ENCODE measurements at regions not wholly inside any gene's neighbourhood (a gene's known extent, or its start where the extent isn't known, plus 50 kb on each side); places are given as distances from the start of the nearest gene placed in this dataset.
A peak's percentile ranks its signal among the peaks of the same experiment; 100 is the strongest.
"Not testable (repeated sequence)": the region's sequence is repeated elsewhere in the genome, so short reads cannot be mapped to it uniquely, and the experiment has no call there.

DNA sequence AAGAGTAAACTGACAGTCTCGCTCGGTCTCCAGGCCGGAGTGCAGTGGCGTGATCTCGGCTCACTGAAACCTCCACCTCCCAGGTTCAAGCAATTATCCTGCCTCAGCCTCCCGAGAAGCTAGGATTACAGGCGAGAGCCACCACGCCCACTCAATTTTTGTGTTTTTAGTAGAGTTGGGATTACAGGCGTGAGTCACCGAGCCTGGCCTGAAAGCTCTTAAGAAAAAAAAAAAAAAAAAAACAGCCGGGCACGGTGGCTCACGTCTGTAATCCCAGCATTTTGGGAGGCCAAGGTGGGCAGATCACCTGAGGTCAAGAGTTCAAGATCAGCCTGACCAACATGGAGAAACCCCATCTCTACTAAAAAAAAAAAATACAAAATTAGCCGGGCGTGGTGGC is 55.3 kb upstream of the THOC2 start:
- H3K36me3 Mint-ChIP-seq (ENCODE audit: low read depth); H3K27me3 Mint-ChIP-seq (ENCODE audit: low read depth); POLR2A ChIA-PET; H3K4me3 Mint-ChIP-seq; H3K4me1 Mint-ChIP-seq (ENCODE audit: low read depth); ATAC-seq; H3K9me3 Mint-ChIP-seq (ENCODE audit: insufficient read depth); DNase-seq; H3K27ac Mint-ChIP-seq: not testable (repeated sequence)
- CTCF ChIA-PET: interaction anchor here (1.9 kb wide), 1 partner anchor 10 kb away, joined by 5 read pairs; no protein-coding TSS in a partner anchor

DNA sequence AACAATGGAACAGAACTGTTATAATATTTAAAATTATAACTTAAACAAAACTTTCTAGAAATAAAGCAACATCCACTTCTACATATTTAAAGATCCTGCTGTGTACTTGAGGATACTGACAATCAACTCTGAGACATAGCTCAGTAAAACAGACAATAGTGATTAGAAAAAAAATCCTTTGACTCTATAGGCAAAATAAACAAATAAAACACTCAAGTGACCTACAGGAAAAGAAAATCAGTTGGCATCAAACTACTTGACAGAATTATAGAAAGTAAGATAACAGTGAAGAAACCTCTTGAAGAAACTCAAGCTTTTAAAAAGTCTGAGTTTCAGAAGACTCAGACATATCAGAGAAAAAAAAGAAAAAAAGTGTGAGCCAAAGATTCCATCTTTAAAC is 55.9 kb upstream of the THOC2 start:
- H3K27ac Mint-ChIP-seq: no peak overlapping the region
- H3K27me3 Mint-ChIP-seq (ENCODE audit: low read depth): no peaks in the 10 kb centered on the region
- DNase-seq: no peak
- H3K36me3 Mint-ChIP-seq (ENCODE audit: low read depth): no peaks in the 10 kb centered on the region
- H3K4me1 Mint-ChIP-seq (ENCODE audit: low read depth): peaks cover 6% of the 10 kb centered on the region
- no peak overlapping the region for H3K4me3 Mint-ChIP-seq
- ChIA-PET POLR2A (no interaction called here), CTCF (interaction anchor here (1.9 kb wide), 1 partner anchor 11 kb away, joined by 5 read pairs; no protein-coding TSS in a partner anchor)
- no peaks in the 10 kb centered on the region for H3K9me3 Mint-ChIP-seq (ENCODE audit: insufficient read depth)
- ATAC-seq: no peak

DNA sequence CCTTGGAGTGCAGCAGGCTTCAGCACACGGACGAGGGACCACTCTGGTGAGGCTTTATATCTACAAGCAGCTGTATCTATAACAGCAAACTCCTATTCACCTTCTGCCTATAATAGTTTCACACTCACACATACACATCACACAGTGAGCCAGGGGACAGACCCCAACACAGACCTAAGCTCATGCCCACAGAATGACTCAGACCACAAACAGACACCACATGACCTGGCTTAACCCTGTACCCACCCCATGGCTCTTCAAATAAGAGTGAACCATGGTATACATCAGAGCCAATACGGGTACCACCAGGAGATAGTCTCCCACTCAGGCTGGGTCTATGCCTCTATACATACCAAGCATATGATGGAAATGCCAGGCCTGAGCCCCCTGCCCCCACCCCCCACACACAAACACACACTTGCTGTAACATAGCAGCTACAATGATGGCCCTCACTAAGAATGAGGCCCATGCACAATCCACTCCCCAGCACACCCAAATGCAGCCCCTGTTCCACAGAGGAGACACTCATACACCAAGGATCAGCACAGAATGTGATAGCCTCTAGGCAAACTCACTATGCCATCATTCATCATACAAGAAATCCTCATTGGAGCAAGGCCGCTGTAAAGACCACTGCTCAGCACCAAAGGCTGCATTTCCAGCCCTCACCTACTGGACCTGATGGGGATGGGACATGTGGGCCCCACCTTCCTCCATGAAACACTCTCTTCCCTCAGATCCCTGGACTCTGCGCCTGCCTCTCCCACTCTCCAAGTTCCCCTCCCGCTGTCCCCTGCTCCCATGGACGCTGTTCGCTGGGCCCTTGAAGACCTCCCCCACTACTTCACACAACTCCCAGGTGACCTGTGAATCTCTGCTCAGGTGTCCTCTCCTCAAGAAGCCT is 62.1 kb upstream of the XIAP start:
- Mint-ChIP-seq H3K36me3 (ENCODE audit: low read depth) (no peaks in the 10 kb centered on the region), H3K4me1 (ENCODE audit: low read depth) (no peaks in the 10 kb centered on the region), H3K27ac (no peak overlapping the region), H3K27me3 (ENCODE audit: low read depth) (no peaks in the 10 kb centered on the region), H3K4me3 (no peak overlapping the region), H3K9me3 (ENCODE audit: insufficient read depth) (no peaks in the 10 kb centered on the region)
- CTCF ChIA-PET: no interaction called here
- no peak for ATAC-seq
- no peak for DNase-seq
- POLR2A ChIA-PET: no interaction called here

DNA sequence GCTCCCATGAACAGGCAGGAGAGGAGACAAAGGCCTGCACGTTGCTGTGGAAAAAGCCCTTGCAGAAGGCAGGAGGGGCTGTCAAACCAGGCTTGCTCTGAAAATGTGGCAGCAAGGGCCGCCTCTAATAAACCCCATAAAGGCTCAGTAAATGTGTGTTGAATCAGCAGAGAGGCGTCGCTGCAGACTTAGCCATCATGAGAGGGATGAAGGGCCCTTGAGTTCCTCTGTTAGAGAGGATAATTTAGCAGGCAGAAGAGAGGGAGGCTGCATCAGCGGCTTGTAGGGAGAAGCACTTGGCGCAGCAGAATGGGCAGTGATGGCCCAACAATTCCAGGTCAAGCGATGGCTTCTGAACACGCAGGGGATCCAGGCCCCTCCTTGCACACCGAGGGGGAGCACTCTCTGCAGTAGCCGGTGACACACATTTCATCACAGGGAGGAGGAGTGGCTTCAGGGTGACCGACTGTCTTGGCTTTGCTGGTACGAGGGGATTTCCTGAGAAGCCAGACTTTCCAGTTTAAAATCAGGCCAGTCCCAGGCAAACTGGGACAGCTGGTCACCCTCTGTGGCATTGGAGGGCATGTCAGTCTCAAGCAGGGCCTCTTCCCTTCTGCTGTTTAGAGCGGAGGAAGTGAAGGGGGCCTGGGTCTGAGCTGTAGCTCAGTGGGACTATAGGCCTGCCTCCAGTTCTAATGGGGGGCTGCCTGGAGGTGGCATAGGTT is 61.0 kb upstream of the XIAP start:
- H3K27me3 Mint-ChIP-seq (ENCODE audit: low read depth); H3K9me3 Mint-ChIP-seq (ENCODE audit: insufficient read depth); H3K36me3 Mint-ChIP-seq (ENCODE audit: low read depth); H3K4me1 Mint-ChIP-seq (ENCODE audit: low read depth); POLR2A ChIA-PET; H3K4me3 Mint-ChIP-seq; ATAC-seq; DNase-seq; H3K27ac Mint-ChIP-seq: not testable (repeated sequence)
- CTCF ChIA-PET: interaction anchor here (0.8 kb wide), 1 partner anchor 34 kb away, joined by 3 read pairs; no protein-coding TSS in a partner anchor

DNA sequence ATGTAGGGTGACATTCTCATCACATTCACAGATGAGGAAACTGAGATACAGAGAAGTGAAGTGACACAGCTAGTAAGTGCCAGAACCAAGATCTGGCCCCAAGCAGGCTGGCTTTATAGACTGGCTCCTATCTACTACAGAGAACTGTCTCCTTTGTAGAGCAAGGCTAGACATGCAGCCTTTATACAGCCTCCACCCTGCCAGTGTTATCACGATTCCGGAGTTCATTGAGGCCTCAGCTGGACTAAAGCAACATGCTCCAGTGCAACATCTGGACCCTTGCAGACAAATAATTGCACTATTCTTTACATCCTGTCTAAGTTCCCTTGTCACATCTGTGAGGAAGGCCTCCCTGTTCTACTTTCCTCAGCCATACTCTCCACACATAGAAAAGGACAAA is 58.0 kb upstream of the XIAP start:
- DNase-seq: no peak
- Mint-ChIP-seq H3K27me3 (ENCODE audit: low read depth) (no peaks in the 10 kb centered on the region), H3K4me3 (no peak overlapping the region), H3K36me3 (ENCODE audit: low read depth) (no peaks in the 10 kb centered on the region), H3K9me3 (ENCODE audit: insufficient read depth) (no peaks in the 10 kb centered on the region), H3K4me1 (ENCODE audit: low read depth) (peaks cover 7% of the 10 kb centered on the region), H3K27ac (no peak overlapping the region)
- POLR2A ChIA-PET: no interaction called here
- CTCF ChIA-PET: no interaction called here
- no peak for ATAC-seq

DNA sequence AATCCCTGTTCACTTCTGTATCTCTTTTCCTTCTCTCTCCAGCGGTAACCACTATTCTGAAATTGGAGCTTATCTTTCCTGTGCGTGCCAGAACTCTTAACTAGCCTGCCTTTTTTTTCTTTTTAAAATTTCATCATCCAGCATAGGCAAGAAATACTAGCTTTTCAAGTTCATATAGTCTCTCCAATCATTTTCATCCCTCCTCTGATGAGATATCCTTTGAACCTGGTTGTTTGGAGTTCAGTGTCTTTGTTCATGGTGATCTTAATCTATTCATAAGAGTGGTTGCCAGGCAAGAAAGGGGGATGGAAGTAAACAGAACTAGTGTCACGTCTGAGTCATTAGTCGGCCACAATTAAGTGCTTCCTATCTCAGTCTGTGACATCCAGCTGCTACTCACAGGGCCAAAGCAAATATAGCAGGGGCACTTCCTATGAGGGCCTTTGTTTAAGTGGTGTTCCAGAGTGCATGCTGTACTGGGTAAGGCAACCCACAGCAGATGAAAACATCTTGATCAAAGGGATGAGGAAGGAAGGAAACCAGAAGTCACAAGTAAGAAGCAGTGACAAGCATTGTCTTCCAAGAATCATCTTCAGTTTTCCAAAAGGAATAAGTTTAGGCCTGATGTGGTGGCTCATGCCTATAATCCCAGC is 56.4 kb upstream of the XIAP start:
- Mint-ChIP-seq H3K4me3 (no peak overlapping the region), H3K4me1 (ENCODE audit: low read depth) (peaks cover 7% of the 10 kb centered on the region), H3K9me3 (ENCODE audit: insufficient read depth) (no peaks in the 10 kb centered on the region), H3K36me3 (ENCODE audit: low read depth) (no peaks in the 10 kb centered on the region), H3K27ac (no peak overlapping the region), H3K27me3 (ENCODE audit: low read depth) (no peaks in the 10 kb centered on the region)
- DNase-seq (peak; percentile 28), ATAC-seq (peak; percentile 90)
- ChIA-PET POLR2A (no interaction called here), CTCF (no interaction called here)

DNA sequence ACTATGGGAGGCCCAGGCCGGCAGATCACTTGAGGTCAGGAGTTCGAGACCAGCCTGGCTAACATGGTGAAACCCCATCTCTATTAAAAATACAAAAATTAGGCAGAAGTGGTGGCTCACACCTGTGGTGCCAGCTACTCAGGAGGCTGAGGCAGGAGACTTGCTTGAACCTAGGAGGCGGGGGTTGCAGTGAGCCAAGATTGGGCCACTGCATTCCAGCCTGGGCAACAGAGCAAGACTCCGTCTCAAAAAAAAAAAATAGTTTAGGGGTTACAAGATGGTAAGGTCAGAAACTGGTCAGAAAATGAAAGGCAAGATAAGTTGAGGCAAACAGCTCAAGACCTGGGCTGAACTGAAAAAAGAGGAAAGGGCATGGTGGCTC is 55.9 kb upstream of the XIAP start:
- POLR2A ChIA-PET; H3K27me3 Mint-ChIP-seq (ENCODE audit: low read depth); H3K4me3 Mint-ChIP-seq; ATAC-seq; H3K27ac Mint-ChIP-seq; H3K9me3 Mint-ChIP-seq (ENCODE audit: insufficient read depth); H3K36me3 Mint-ChIP-seq (ENCODE audit: low read depth); H3K4me1 Mint-ChIP-seq (ENCODE audit: low read depth); CTCF ChIA-PET; DNase-seq: not testable (repeated sequence)

DNA sequence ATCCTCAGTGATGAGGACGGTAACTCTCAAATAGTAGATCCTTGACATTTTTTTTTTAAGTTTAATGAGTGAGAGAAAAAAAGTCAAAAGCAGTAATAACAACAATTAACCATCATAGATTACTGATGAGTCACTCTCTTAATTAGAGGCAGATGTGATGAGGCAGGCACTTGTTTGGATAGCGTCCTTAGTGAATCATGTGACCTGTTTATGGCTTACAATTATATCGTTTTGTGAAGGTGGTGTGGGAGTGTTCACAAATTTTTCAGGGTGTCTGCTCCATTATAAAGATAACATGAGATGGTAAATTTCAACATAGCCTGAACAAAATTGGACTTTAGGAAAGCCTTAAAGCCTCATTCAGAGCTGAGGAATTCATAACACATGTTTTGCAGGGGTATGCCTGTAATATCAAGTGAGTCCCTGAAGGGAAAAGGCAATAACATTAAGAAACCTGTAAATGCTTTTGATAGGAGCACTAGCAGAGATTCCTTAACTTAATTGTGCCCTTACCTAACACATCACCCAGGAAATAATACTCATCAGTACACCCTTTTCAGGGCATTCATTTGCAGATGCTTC is 51.9 kb upstream of the XIAP start:
- Mint-ChIP-seq H3K27ac (no peak overlapping the region), H3K27me3 (ENCODE audit: low read depth) (no peaks in the 10 kb centered on the region), H3K4me3 (no peak overlapping the region), H3K36me3 (ENCODE audit: low read depth) (no peaks in the 10 kb centered on the region), H3K9me3 (ENCODE audit: insufficient read depth) (no peaks in the 10 kb centered on the region), H3K4me1 (ENCODE audit: low read depth) (peaks cover 7% of the 10 kb centered on the region)
- ATAC-seq (no peak), DNase-seq (no peak)
- ChIA-PET CTCF (no interaction called here), POLR2A (no interaction called here)

DNA sequence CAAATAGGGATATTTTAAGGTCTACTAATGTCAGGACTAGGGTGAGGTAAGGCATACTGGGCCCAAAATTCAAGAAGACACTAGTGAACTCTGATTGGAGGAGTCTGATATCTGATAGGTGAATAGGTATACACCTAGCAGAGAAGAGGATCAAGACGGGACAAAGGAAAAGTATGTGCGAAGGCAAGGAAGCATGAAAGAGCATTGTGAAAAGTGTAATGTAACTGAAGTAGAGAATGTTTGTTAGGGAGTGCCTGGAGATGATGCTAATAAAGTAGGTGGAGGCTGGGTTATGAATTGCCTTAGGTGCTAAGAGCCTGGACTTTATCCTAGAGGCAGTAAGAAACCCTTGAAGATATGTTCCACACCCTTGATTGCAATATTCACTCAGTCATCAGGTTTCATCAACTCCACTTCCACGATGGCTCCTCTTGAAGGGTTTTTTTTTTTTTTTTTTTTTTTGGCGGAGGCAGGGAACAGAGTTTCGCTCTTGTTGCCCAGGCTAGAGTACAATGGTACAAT is 49.9 kb upstream of the XIAP start:
- no peaks in the 10 kb centered on the region for H3K9me3 Mint-ChIP-seq (ENCODE audit: insufficient read depth)
- H3K27me3 Mint-ChIP-seq (ENCODE audit: low read depth): no peaks in the 10 kb centered on the region
- DNase-seq: no peak
- no peaks in the 10 kb centered on the region for H3K4me1 Mint-ChIP-seq (ENCODE audit: low read depth)
- no peak overlapping the region for H3K4me3 Mint-ChIP-seq
- ChIA-PET POLR2A (no interaction called here), CTCF (no interaction called here)
- no peaks in the 10 kb centered on the region for H3K36me3 Mint-ChIP-seq (ENCODE audit: low read depth)
- no peak overlapping the region for H3K27ac Mint-ChIP-seq
- no peak for ATAC-seq

Measured in activated CD8-positive, alpha-beta T cell treated with anti-CD3 and anti-CD28 coated beads, Interleukin-2, amount 10 ng/mL, durations not matched to agents 7 days and 5 days (primary cell).